Activated CD4-positive, alpha-beta T cell treated with anti-CD3 and anti-CD28 coated beads, Interleukin-2, amount 50 U/mL, for 24 hours (primary cell): ENCODE measurements at regions not wholly inside any gene's neighbourhood (a gene's known extent, or its start where the extent isn't known, plus 50 kb on each side); places are given as distances from the start of the nearest gene placed in this dataset.

Experiments
- DNase-seq, 2 donors: peaks; one replicate each; pipeline ENCODE4 v3.0.0-alpha.2; 2020; ENCODE audit warnings: low read depth in 1 of 2, low spot score in 1 of 2

DNA sequence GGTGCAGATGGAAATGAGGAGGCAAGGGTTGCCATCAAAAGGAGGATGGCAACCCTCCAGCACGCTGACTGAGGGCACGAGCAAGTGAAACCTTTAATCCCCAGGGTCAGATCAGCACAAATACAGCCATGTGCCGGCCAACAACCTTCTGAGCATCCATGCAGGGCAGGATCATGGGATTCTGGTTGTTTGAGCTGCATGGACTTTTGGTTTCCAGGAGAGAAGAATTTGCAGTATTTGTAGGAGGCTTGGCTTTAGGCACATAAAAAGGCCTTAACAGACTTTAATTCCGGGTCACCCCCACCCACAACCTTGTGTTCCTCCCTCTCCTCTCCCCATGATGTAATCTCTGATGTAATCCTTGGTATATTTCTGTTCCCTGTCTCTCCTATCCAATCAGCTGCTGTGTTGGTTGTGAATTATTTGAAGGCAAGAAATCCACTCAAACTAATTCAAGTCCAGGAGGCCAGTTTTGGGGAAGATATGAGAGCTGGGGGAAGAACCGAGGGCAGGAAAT lies 254.3 kb downstream of the SHQ1 start:
- no peak for DNase-seq

DNA sequence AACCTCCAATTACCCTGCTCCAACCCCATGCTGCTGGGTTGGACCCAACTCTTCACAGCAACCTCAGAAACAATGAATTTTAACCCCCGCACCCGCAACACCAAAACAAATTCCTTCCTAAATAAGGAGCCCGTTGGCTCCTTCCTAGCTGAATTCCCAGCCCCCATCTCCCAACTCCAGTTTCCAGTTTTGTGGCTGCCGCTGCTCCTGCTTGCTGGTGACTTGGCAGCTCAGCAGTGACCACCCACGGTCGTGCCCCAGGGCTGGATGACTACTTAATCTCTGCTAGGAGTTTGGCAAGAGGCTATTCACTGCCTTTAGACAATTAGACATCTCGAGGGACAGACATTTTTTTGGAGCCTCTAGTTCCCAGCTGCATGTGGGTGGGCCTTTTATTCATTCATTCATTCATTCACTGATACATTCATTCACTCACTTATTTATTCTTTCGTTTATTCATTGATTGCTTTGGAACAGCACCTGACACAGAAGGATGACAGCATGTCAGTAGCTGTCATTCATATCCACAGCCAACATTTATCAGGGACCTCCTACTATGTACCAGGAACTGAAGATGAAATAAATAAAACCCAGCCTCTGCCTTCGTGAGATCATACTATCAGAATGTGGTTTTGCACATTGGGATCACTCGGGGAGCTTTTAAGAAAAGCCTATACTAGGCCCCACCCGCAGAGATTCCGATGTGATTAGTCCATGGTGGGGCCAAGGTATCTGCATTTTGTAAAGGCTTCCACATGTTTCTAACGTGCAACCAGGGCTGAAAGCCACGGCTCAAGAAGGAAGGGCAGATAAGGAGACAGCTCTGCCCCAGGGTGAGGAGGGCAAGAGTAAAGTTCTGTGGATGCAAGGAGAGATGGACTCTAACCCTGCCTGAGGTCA lies 256.5 kb downstream of the SHQ1 start:
- no peak for DNase-seq

- no peak for DNase-seq
These were observed 257.5 kb downstream of the SHQ1 start for GRCh38 chr3:72590732-72591221.

GRCh38 chr3:72587282-72587681 lies 261.0 kb downstream of the SHQ1 start:
- no peak for DNase-seq

DNA sequence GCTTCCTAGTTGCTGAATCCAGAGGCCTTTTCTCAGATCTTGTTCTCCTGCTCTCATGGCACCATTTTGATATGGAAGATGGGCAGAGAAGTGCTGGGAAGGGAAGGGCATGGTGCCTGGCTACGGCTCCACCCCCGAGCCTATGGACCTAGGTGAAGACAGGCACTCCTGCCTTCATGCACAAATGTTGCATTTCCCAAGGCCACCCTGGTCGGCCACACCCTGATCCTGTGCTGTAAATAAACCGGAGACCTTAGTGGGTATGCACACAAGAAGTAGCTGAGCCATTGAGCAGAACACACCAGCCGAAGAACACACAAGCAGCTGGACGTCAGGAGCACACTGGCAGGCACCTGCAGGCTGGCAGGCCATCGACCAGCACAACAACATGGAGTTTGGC lies 261.6 kb downstream of the SHQ1 start:
- no peak for DNase-seq

GRCh38 chr3:72585966-72586365 lies 262.3 kb downstream of the SHQ1 start:
- DNase-seq: no peak

DNA sequence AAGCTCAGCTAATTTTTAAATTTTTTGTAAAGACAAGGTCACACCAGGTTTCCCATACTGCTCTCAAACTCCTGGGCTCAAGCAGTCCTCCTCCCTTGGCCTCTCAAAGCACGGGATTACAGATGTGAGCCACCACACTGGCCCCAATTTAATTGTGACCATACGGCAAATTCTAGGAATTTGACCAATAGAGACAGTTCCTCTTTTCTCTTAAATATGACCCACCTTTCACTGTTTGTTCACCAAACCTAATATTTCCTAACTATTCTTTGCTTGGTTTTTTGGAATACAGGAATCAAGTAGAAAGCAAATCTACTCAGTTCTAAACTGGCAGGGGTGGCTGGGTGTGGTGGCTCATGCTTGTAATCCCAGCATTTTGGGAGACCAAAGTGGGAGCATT lies 264.0 kb downstream of the SHQ1 start:
- no peak for DNase-seq

- DNase-seq: no peak
These were observed 265.3 kb downstream of the SHQ1 start for GRCh38 chr3:72582963-72583362.

- DNase-seq: no peak
These were observed 265.9 kb downstream of the SHQ1 start for GRCh38 chr3:72582211-72582878.

DNA sequence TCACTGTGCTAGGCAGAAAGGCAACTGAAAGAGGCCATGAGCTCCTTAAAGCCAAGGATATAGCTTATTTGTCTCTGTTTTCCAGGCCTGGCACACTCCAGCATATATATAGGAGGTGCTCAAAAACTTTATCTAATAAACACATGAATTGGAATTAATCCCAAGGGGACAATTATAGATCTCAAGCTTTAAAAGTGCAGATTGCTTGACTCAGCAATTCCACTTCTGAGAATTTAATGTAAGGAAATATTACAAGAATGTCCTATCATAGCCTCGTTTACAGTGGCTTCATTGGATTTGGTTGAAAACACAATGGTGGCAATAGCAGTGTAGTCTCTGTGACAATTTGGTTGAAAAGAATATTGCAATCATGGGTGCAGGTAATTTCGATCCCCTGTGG lies 267.3 kb downstream of the SHQ1 start:
- DNase-seq: no peak

DNA sequence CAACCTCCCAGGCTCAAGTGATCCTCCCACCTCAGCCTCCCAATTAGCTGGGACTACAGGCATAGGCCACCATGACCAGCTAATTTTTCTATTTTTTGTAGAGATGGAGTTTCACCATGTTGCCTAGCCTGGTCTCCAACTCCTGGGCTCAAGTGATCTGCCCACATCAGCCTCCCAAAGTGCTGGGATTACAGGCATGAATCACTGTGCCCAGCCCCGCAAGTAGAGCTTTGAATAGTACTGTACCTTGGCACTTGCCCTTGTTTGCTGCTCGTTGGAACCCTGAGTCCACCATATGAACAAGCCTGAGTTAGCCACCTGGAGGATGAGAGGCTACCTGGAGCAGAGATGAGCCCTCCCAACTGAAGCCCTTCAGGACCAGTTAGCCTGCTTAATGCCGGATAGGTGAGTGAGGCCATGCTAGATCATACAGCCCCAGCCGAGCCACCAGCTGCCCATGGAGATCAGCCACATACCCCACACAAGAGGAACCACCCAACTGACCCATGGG lies 267.9 kb downstream of the SHQ1 start:
- DNase-seq: no peak

DNA sequence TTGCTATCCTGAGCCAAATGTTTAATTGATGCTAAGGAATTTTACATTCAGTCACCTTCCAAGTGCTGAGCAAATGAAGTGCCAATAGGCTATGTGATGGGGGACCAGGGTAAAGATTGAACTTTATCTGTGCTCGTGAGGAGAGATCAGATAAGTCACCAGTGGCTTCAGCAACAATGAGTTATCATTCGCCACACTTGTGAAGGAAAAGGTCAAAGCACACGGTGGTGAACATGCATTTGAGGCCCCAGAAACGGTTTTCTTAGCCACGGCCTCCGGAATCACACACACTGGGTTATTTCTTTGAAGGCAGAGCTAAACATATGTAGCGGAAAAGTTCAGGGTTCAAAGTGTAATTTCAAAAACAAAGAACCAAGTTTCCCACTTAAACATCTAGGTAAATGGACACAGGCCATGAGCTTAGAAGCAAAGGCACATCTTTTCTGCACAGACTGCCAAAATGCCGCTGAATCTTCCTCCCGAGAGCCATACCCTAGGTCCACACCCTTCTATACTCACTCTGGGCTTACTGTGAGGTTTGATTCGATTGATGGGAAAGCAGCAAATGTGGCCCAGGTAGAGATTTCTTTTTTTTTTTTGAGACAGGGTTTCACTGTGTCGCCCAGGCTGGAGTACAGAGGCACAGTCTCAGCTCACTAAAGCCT lies 268.5 kb downstream of the SHQ1 start:
- DNase-seq: no peak

DNA sequence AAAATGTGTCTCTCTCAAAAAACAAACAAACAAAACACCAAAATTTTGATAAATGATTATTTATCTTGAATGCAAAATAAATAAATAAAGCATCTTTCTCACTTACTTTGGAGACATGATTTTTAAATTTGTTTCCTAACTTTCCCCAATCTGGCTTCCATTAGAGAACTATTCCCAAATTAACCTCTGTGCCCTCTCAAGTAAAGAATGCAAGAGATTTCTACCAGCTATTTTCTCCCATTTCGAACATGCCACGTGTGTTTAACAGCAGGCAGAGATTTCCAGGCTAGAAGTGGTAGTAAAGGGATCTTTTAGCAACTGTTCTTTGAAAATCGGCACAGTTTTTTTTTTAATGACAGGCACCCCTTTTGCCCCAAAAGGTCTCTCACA lies 269.1 kb downstream of the SHQ1 start:
- DNase-seq: no peak

DNA sequence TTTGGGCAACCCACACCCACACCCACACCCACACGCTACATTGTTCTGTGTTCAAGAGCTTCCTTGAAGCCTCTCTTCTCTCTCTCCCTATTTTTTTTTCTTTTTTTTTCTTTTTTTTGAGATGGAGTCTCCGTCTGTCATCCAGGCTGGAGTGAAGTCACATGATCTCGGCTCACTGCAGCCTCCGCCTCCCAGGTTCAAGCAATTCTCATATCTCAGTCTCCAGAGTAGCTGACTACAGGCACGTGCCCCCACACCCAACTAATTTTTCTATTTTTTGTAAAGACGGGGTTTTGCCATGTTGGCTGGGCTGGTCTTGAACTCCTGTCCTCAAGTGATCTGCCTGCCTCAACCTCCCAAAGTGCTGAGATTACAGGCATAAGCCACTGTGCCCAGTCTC lies 271.1 kb downstream of the SHQ1 start:
- no peak for DNase-seq

DNA sequence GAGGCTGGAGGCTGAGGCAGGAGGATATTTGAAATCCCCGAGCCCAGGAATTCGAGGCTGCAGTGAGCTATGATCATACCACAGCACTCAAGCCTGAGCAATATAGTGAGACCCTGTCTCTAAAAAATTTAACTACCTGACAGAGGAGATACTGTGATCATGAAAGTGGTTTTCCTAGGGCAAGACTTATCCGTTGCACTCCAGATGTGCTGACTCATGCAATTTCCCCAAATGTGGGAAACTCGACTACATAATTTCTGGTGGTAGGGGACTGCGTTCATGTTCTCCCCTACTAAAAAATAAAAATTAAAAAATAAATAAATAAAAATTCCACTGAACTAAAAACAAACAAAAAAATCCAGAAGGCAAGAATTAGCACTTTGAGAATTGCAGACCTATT lies 271.7 kb downstream of the SHQ1 start:
- DNase-seq: no peak

- no peak for DNase-seq
These were observed 274.1 kb downstream of the SHQ1 start for GRCh38 chr3:72574144-72574543.

- DNase-seq: no peak
These were observed 275.2 kb downstream of the SHQ1 start for GRCh38 chr3:72573051-72573450.

- no peak for DNase-seq
These were observed 275.7 kb downstream of the SHQ1 start for GRCh38 chr3:72572489-72573007.

GRCh38 chr3:72571638-72572114 lies 276.6 kb downstream of the SHQ1 start:
- DNase-seq: no peak

DNA sequence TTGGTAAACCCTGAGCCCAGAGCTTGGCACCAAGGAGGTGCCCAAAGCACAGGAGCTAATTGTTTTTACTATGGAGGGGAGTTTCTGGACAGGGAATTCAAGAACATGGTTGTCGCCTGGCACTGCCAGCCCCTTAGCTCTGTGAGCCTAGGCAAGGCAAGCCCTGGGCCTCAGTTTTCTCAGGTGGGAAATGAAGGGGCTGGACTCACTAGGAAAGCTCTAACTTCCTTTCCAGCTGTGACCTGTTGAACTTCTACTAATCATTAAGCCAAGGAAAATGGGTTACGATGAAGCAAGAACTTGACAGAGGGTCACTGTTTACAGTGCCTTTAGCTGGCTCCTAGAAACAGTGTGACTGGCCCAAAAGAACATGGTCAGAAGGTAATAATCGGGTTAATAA lies 277.2 kb downstream of the SHQ1 start:
- DNase-seq: no peak

DNA sequence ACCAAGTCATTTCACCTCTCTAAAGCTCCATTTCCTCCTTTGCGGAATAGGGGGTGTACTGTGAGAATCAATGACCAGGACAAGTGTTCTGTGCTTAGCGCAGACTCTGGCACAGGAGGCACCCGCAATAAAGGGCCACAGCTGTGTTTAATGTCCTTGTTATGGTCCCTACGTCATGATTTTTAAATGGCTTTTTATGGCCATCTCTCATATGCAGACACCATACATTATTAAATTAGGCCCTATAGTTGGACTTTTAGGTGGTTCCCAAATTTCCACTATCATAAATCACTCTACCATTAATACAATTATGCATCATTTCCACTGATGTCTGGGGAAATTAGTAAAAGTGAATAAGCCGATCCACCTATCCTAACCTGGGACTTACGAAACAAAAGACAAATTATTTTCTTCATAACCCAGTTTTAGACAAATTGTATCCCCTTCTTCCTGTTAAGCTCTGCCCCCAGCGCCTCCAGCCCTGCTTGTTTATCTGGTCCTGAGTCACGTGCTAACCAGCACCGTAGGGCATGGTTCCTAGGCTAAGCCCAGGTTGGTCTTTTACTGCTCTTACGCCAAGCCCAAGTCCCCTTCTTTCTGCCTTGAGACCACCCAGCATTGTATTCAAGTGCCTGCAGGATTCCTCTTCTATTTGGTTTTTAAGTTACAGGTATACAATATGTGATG lies 278.3 kb downstream of the SHQ1 start:
- no peak for DNase-seq
